Pancreas (tissue), 10 donors: ENCODE measurements at regions not wholly inside any gene's neighbourhood (a gene's known extent, or its start where the extent isn't known, plus 50 kb on each side); places are given as distances from the start of the nearest gene placed in this dataset.
"Not testable (repeated sequence)": the region's sequence is repeated elsewhere in the genome, so short reads cannot be mapped to it uniquely, and the experiment has no call there.

Experiments
- ATAC-seq, 4 donors: fragments of 200-7000 bp; cut with Tn5 transposase; one replicate each; pipeline versions ENCODE4 v1.8.0 to v1.9.1; 2020; ENCODE audit warnings: mild to moderate bottlenecking in 4 of 4, moderate library complexity in 4 of 4
- DNase-seq, 6 donors: peaks; one replicate each; pipeline ENCODE4 v3.0.0-alpha.2; 2020
- FAIRE-seq: peaks from 2 replicates; lab custom pipeline; 2012; peaks lifted over from hg19 to GRCh38; lab: Jason Lieb, UNC
- H3K27ac ChIP-seq, 4 donors: fragments of 200-600 bp; sonication (generic); 1 replicate in 3 of 4; 2 replicates in 1 of 4; pipeline versions ENCODE4 v1.5.0 to v1.8.0; 2020
- H3K27me3 ChIP-seq, 4 donors: fragments of 200-600 bp; one replicate each; pipeline ENCODE4 v1.8.0; 2021
- H3K36me3 ChIP-seq, 3 donors: fragments of 200-600 bp; sonication (generic) in 1 of 3; one replicate each; pipeline versions ENCODE4 v1.5.0 to v1.8.0; 2020 to 2021
- H3K4me1 ChIP-seq, 3 donors: fragments of 200-600 bp; one replicate each; pipeline ENCODE4 v1.8.0; 2021
- H3K4me3 ChIP-seq, 4 donors: fragments of 200-600 bp; sonication (generic) in 2 of 4; one replicate each; pipeline versions ENCODE4 v1.5.0 to v1.8.0; 2020 to 2021
- H3K9me3 ChIP-seq, 4 donors: fragments of 200-600 bp; one replicate each; pipeline ENCODE4 v1.8.0; 2021
- CTCF ChIP-seq, 4 donors: fragments of 200-600 bp; sonication (generic) in 3 of 4; IDR thresholded peaks; one replicate each; pipeline versions ENCODE4 v1.5.0 to v1.8.0; 2021; ENCODE audit warnings: antibody characterized with exemption in 4 of 4
- WGBS, 2 donors: extraction: QIAGEN DNeasy Blood & Tissue Kit; methylation state at CpG; one replicate each; pipeline ENCODE4 v1.1.7; 2013; 5-methylcytosine and 5-hydroxymethylcytosine counted together
- intact Hi-C, 3 donors: fragments of 100-400 bp; cut with DNase I; formaldehyde crosslinking; loops; one replicate each; pipeline versions ENCODE4 v1.11.1 to v1.14.2; 2022
- donor health status: healthy with polysubstance abuse.
- donor health status: DM: no; HTN: no; CAD: no; lungs with moderate emphysema.
- donor health status: DM: no; HTN: no; CAD: no.
- donor health status: control.
- donor health status: control.
- donor health status: Bipolar disorder and iron deficiency.
- donor health status: DM: yes; HTN: yes; CAD: no.
- donor health status: DM: no; HTN: no; CAD: no.
- donor health status: DM: no; HTN: no; CAD: no.
- donor health status: DM: yes; HTN: yes; CAD: no.

- DNase-seq (no peak), FAIRE-seq (no peak), ATAC-seq (no peak)
- no peaks in the 10 kb centered on the region for H3K36me3 ChIP-seq
- no peaks in the 10 kb centered on the region for H3K27me3 ChIP-seq
- H3K4me3 ChIP-seq, result no peak overlapping the region
- no peaks in the 10 kb centered on the region for H3K9me3 ChIP-seq
- no peak overlapping the region for H3K27ac ChIP-seq
- no peaks in the 10 kb centered on the region for H3K4me1 ChIP-seq
- intact Hi-C loops, result no loop called here
- TF ChIP-seq CTCF (IDR thresholded peaks at IDR 0.05), result no peak
- WGBS, 2 donors, result 43 to 48% methylated on average over 4 of the region's 4 CpGs
Observed at GRCh38 chr14:25699981-25700380, 650.0 kb upstream of the STXBP6 start.

GRCh38 chr14:25698111-25698510 lies 648.2 kb upstream of the STXBP6 start:
- no peak overlapping the region for H3K4me3 ChIP-seq
- no peaks in the 10 kb centered on the region for H3K27me3 ChIP-seq
- H3K36me3 ChIP-seq, result no peaks in the 10 kb centered on the region
- no peak for DNase-seq
- 38 to 45% methylated on average over 1 of the region's 1 CpG for WGBS, 2 donors
- no peaks in the 10 kb centered on the region for H3K9me3 ChIP-seq
- H3K4me1 ChIP-seq, result no peaks in the 10 kb centered on the region
- no peak overlapping the region for H3K27ac ChIP-seq
- no peak for TF ChIP-seq CTCF (IDR thresholded peaks at IDR 0.05)
- no peak for FAIRE-seq
- no peak for ATAC-seq
- intact Hi-C loops, result no loop called here

GRCh38 chr14:25696176-25696575 lies 646.2 kb upstream of the STXBP6 start:
- 44 to 66% methylated on average over 3 of the region's 3 CpGs for WGBS, 2 donors
- ATAC-seq (no peak), FAIRE-seq (no peak), DNase-seq (no peak)
- H3K36me3 ChIP-seq, result no peaks in the 10 kb centered on the region
- intact Hi-C loops, result no loop called here
- H3K4me3 ChIP-seq, result no peak overlapping the region
- no peaks in the 10 kb centered on the region for H3K9me3 ChIP-seq
- H3K27me3 ChIP-seq, result no peaks in the 10 kb centered on the region
- no peak for TF ChIP-seq CTCF (IDR thresholded peaks at IDR 0.05)
- no peak overlapping the region for H3K27ac ChIP-seq
- no peaks in the 10 kb centered on the region for H3K4me1 ChIP-seq

GRCh38 chr14:25685004-25685403 lies 635.1 kb upstream of the STXBP6 start:
- Histone ChIP-seq H3K4me3 (no peak overlapping the region), H3K4me1 (no peaks in the 10 kb centered on the region), H3K27ac (no peak overlapping the region), H3K36me3 (no peaks in the 10 kb centered on the region), H3K9me3 (no peaks in the 10 kb centered on the region), H3K27me3 (no peaks in the 10 kb centered on the region)
- DNase-seq (no peak), FAIRE-seq (no peak), ATAC-seq (no peak)
- 26 to 31% methylated on average over 2 of the region's 2 CpGs for WGBS, 2 donors
- TF ChIP-seq CTCF (IDR thresholded peaks at IDR 0.05), result no peak
- intact Hi-C loops, result no loop called here

- Histone ChIP-seq H3K4me1 (no peaks in the 10 kb centered on the region), H3K27me3 (no peaks in the 10 kb centered on the region), H3K9me3 (no peaks in the 10 kb centered on the region), H3K4me3 (no peak overlapping the region), H3K36me3 (no peaks in the 10 kb centered on the region), H3K27ac (no peak overlapping the region)
- FAIRE-seq (no peak), ATAC-seq (no peak), DNase-seq (peak in 1 of 6 donors; percentile 26)
- TF ChIP-seq CTCF (IDR thresholded peaks at IDR 0.05), result no peak
- intact Hi-C loops, result no loop called here
- 74 to 87% methylated on average over 16 of the region's 16 CpGs for WGBS, 2 donors
Observed at GRCh38 chr14:25680934-25681333, 631.0 kb upstream of the STXBP6 start.

GRCh38 chr14:25680511-25680910 lies 630.6 kb upstream of the STXBP6 start:
- not testable (repeated sequence) for FAIRE-seq
- 67 to 77% methylated on average over 4 of the region's 4 CpGs for WGBS, 2 donors

More at GRCh38 chr14:25680511-25680910, 630.6 kb upstream of the STXBP6 start:
- H3K36me3 ChIP-seq, H3K27ac ChIP-seq, H3K4me1 ChIP-seq, H3K9me3 ChIP-seq, H3K4me3 ChIP-seq, DNase-seq, H3K27me3 ChIP-seq, ATAC-seq, intact Hi-C loops: not testable (repeated sequence)
